Ovary (tissue), 3 donors: ENCODE measurements at regions not wholly inside any gene's neighbourhood (a gene's known extent, or its start where the extent isn't known, plus 50 kb on each side); places are given as distances from the start of the nearest gene placed in this dataset.

ENCODE experiments used
- POLR2A ChIP-seq: fragments of 450-650 bp; IDR thresholded peaks from one replicate; pipeline ENCODE4 v1.6.1; 2017; ENCODE audit warnings: antibody characterized with exemption, mild to moderate bottlenecking, moderate library complexity
- TF ChIP-seq, protein P1 (sequence below), 3 donors: fragments of 450-650 bp in 2 of 3; fragments of 200-600 bp in 1 of 3; IDR thresholded peaks; one replicate each; pipeline versions ENCODE4 v1.5.1 to v1.8.0; 2016 to 2022; ENCODE audit warnings: antibody characterized with exemption in 3 of 3, mild to moderate bottlenecking in 1 of 3
- donor health status: DM: no; HTN: no; CAD: no.

DNA sequence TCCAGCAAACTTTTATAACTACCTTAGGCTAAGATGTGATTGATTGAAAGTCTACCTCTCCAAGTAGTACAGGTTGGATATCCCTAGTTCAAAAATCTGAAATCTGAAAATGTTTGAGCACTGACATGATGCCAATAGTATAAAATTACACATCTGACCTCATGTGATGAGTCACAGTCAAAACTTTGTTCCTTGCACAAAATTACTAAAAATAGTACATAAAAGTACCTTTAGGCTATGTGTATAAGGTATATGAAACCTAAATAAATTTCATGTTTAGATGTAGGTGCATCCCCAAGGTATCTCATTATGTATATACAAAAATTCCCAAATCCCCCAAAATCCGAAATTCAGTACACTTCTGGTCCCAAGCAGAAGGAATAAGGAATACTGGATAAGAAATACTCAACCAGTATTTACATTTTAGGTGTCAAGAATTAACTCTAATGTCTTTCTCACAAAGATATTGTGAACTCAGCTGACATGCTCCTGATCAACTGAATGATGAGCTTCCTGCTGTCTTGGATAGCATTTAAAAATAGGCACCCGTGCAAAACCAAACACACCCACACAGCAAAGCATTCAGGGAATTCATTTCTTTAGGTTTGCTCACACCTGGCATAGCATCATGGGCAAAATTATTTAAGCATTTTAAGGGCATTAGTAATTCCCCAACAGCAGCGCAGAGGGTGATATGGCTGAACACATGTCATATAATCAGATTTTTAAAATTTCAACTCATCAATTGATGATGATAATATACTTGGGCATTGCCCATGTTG is 497.4 kb upstream of the MEIS1 start:
- TF ChIP-seq POLR2A: no peak
- TF ChIP-seq, protein P1, sequence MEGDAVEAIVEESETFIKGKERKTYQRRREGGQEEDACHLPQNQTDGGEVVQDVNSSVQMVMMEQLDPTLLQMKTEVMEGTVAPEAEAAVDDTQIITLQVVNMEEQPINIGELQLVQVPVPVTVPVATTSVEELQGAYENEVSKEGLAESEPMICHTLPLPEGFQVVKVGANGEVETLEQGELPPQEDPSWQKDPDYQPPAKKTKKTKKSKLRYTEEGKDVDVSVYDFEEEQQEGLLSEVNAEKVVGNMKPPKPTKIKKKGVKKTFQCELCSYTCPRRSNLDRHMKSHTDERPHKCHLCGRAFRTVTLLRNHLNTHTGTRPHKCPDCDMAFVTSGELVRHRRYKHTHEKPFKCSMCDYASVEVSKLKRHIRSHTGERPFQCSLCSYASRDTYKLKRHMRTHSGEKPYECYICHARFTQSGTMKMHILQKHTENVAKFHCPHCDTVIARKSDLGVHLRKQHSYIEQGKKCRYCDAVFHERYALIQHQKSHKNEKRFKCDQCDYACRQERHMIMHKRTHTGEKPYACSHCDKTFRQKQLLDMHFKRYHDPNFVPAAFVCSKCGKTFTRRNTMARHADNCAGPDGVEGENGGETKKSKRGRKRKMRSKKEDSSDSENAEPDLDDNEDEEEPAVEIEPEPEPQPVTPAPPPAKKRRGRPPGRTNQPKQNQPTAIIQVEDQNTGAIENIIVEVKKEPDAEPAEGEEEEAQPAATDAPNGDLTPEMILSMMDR (IDR thresholded peaks at IDR 0.05): no peak
